Endodermal cell (in vitro differentiated cells): ENCODE measurements at regions not wholly inside any gene's neighbourhood (a gene's known extent, or its start where the extent isn't known, plus 50 kb on each side); places are given as distances from the start of the nearest gene placed in this dataset.
A peak's percentile ranks its signal among the peaks of the same experiment; 100 is the strongest.
"Not testable (repeated sequence)": the region's sequence is repeated elsewhere in the genome, so short reads cannot be mapped to it uniquely, and the experiment has no call there.

Experiments
- DNase-seq: peaks from one replicate; pipeline ENCODE4 v3.0.0-alpha.2; 2017
- H3K27ac ChIP-seq: 2 replicates; pipeline ENCODE4 v1.5.1; 2013; ENCODE audit warnings: mild to moderate bottlenecking, low read depth, low read length, moderate library complexity
- H3K27me3 ChIP-seq: 2 replicates; pipeline ENCODE4 v1.6.1; 2013; ENCODE audit warnings: mild to moderate bottlenecking, low read length, moderate library complexity; ENCODE audit not compliant: insufficient read depth, control insufficient read depth, poor library complexity, severe bottlenecking
- H3K36me3 ChIP-seq: 2 replicates; pipeline ENCODE4 v1.7.0; 2013; ENCODE audit warnings: mild to moderate bottlenecking, low read length, moderate library complexity; ENCODE audit not compliant: control insufficient read depth, insufficient read depth
- H3K4me1 ChIP-seq: one replicate; pipeline ENCODE4 v1.7.0; 2013; ENCODE audit warnings: low read length; ENCODE audit not compliant: control insufficient read depth, insufficient read depth
- H3K4me3 ChIP-seq: 2 replicates; pipeline ENCODE4 v1.5.1; 2013; ENCODE audit warnings: mild to moderate bottlenecking, low read length, moderate library complexity
- H3K9ac ChIP-seq: 2 replicates; pipeline ENCODE4 v1.6.1; 2013; ENCODE audit warnings: mild to moderate bottlenecking, low read length, moderate library complexity; ENCODE audit not compliant: poor library complexity, severe bottlenecking; ENCODE audit errors: extremely low read depth
- H3K9me3 ChIP-seq: 2 replicates; pipeline ENCODE4 v1.6.1; 2013; ENCODE audit warnings: mild to moderate bottlenecking, low read length, moderate library complexity; ENCODE audit not compliant: control insufficient read depth
- H3K27ac Mint-ChIP-seq: 2 replicates; pipeline ENCODE4 v1.8.0; 2020; ENCODE audit warnings: mixed read lengths
- H3K27me3 Mint-ChIP-seq: 2 replicates; pipeline ENCODE4 v1.8.0; 2021; ENCODE audit warnings: mild to moderate bottlenecking, mixed read lengths; ENCODE audit not compliant: insufficient read depth
- H3K36me3 Mint-ChIP-seq: 2 replicates; pipeline ENCODE4 v1.8.0; 2020; ENCODE audit warnings: low read depth, mixed read lengths
- H3K4me1 Mint-ChIP-seq: 2 replicates; pipeline ENCODE4 v1.8.0; 2020; ENCODE audit warnings: mixed read lengths
- H3K4me3 Mint-ChIP-seq: 2 replicates; pipeline ENCODE4 v1.8.0; 2020; ENCODE audit warnings: mild to moderate bottlenecking, moderate library complexity, mixed read lengths
- H3K9me3 Mint-ChIP-seq: 2 replicates; pipeline ENCODE4 v1.8.0; 2020; ENCODE audit warnings: mild to moderate bottlenecking, mixed read lengths
- CTCF ChIP-seq: fragments of 200-600 bp; sonication (generic); conservative IDR thresholded peaks from 2 replicates; pipeline ENCODE4 v1.5.0; 2021; ENCODE audit warnings: antibody characterized with exemption, mild to moderate bottlenecking
- WGBS, 2 experiments: methylation state at CpG; one replicate each; pipeline versions ENCODE4 v1.1.5 to v1.1.7; 2013; ENCODE audit warnings: missing lambda C conversion rate in 2 of 2, mixed read lengths in 1 of 2; ENCODE audit not compliant: insufficient coverage in 1 of 2, insufficient read length in 1 of 2; 5-methylcytosine and 5-hydroxymethylcytosine counted together

GRCh38 chr4:56146956-56147355 lies 198.2 kb downstream of the CEP135 start:
- H3K27ac ChIP-seq = no peak overlapping the region
- H3K4me1 ChIP-seq = no peaks in the 10 kb centered on the region
- WGBS, 2 experiments = 96 to 97% methylated on average over 9 of the region's 9 CpGs
- no peaks in the 10 kb centered on the region for H3K9me3 ChIP-seq
- Mint-ChIP-seq H3K4me1 (peaks cover 8% of the 10 kb centered on the region), H3K36me3 (no peaks in the 10 kb centered on the region), H3K4me3 (no peak overlapping the region), H3K27me3 (no peaks in the 10 kb centered on the region), H3K9me3 (no peaks in the 10 kb centered on the region), H3K27ac (no peak overlapping the region)
- H3K4me3 ChIP-seq = no peak overlapping the region
- H3K36me3 ChIP-seq = no peaks in the 10 kb centered on the region
- no peak overlapping the region for H3K9ac ChIP-seq
- no peak for TF ChIP-seq CTCF
- no peaks in the 10 kb centered on the region for H3K27me3 ChIP-seq
- DNase-seq = no peak

GRCh38 chr4:56142088-56142487 lies 193.3 kb downstream of the CEP135 start:
- no peak for TF ChIP-seq CTCF
- no peaks in the 10 kb centered on the region for H3K27me3 Mint-ChIP-seq
- H3K9me3 Mint-ChIP-seq = no peaks in the 10 kb centered on the region
- H3K4me3 Mint-ChIP-seq = no peak overlapping the region
- Histone ChIP-seq H3K9me3 (no peaks in the 10 kb centered on the region), H3K27me3 (no peaks in the 10 kb centered on the region), H3K36me3 (no peaks in the 10 kb centered on the region), H3K27ac (no peak overlapping the region), H3K4me1 (no peaks in the 10 kb centered on the region), H3K9ac (no peak overlapping the region), H3K4me3 (no peak overlapping the region)
- H3K36me3 Mint-ChIP-seq = no peaks in the 10 kb centered on the region
- H3K27ac Mint-ChIP-seq = no peak overlapping the region
- 100% methylated on average over 1 of the region's 1 CpG; no CpG with 5 or more reads in 1 of the 2 experiments for WGBS, 2 experiments
- no peaks in the 10 kb centered on the region for H3K4me1 Mint-ChIP-seq
- DNase-seq = no peak

GRCh38 chr4:56139241-56139827 lies 190.6 kb downstream of the CEP135 start:
- Histone ChIP-seq H3K36me3 (no peaks in the 10 kb centered on the region), H3K27ac (no peak overlapping the region), H3K9ac (no peak overlapping the region), H3K9me3 (no peaks in the 10 kb centered on the region), H3K4me1 (peaks cover 5% of the 10 kb centered on the region), H3K4me3 (no peak overlapping the region), H3K27me3 (no peaks in the 10 kb centered on the region)
- DNase-seq = no peak
- no peaks in the 10 kb centered on the region for H3K9me3 Mint-ChIP-seq
- WGBS, 2 experiments = 100% methylated on average over 1 of the region's 1 CpG; no CpG with 5 or more reads in 1 of the 2 experiments
- no peak overlapping the region for H3K27ac Mint-ChIP-seq
- H3K4me3 Mint-ChIP-seq = no peak overlapping the region
- H3K27me3 Mint-ChIP-seq = no peaks in the 10 kb centered on the region
- H3K36me3 Mint-ChIP-seq = no peaks in the 10 kb centered on the region
- no peak for TF ChIP-seq CTCF
- peaks cover 4% of the 10 kb centered on the region for H3K4me1 Mint-ChIP-seq

- H3K9ac ChIP-seq, H3K36me3 Mint-ChIP-seq, H3K27me3 Mint-ChIP-seq, DNase-seq, H3K27me3 ChIP-seq, H3K36me3 ChIP-seq, H3K4me3 Mint-ChIP-seq, H3K27ac ChIP-seq, H3K9me3 ChIP-seq, H3K9me3 Mint-ChIP-seq: not testable (repeated sequence)
- Histone ChIP-seq H3K4me3 (peak overlapping the region; percentile 50), H3K4me1 (peaks cover 13% of the 10 kb centered on the region)
- peak overlapping the region; percentile 68 for H3K27ac Mint-ChIP-seq
- WGBS, 2 experiments = 96 to 100% methylated on average over 2 to 8 of the region's 8 CpGs
- peaks cover 14% of the 10 kb centered on the region for H3K4me1 Mint-ChIP-seq
Measured at GRCh38 chr4:56134834-56135233, 186.1 kb downstream of the CEP135 start.
